MM.1S (cell line): ENCODE measurements at regions not wholly inside any gene's neighbourhood (a gene's known extent, or its start where the extent isn't known, plus 50 kb on each side); places are given as distances from the start of the nearest gene placed in this dataset.

ENCODE experiments used
- EZH2 ChIP-seq: fragments of 300-600 bp; sonication (generic); optimal IDR thresholded peaks from 2 replicates; pipeline ENCODE3; 2017; ENCODE audit warnings: low read depth, mild to moderate bottlenecking, antibody characterized with exemption, low read length, mixed read lengths
- TF ChIP-seq, protein P1 (sequence below): fragments of 300-600 bp; sonication (generic); IDR thresholded peaks from 2 replicates; pipeline ENCODE4 v1.5.1; 2016; ENCODE audit warnings: antibody characterized with exemption, low read length, mixed read lengths

DNA sequence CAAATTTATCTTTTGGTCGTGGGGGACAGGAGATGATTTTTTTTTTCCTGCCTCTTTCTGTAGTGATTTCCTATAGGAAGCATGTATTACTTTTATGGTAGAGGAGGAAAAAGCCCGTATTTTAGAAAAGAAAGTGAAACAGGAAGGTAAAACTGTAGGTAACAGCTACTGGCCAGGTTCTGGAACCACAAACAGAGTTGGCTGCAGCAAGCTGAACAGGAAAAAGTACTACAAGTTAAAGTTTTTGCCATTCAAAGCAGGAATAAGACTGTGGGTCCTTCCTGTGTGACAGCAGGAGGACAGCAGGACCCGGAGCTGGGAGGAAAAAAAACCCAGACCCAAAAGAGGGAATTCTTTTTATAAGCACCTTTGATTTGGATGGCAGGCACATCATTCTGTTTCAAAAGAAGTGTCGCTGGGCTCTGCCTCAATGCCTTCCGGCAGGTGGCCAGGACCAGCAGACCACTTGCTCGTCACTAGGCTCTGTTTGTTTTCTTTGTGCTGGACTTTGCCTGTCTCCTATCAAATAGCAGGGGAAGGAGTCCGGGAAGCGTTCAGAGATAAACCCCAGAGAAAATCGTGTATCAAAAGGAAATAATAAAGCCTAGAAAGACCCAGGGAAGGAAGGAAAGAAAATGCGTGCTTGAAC is 277.9 kb downstream of the ADGRA3 start:
- TF ChIP-seq, protein P1, sequence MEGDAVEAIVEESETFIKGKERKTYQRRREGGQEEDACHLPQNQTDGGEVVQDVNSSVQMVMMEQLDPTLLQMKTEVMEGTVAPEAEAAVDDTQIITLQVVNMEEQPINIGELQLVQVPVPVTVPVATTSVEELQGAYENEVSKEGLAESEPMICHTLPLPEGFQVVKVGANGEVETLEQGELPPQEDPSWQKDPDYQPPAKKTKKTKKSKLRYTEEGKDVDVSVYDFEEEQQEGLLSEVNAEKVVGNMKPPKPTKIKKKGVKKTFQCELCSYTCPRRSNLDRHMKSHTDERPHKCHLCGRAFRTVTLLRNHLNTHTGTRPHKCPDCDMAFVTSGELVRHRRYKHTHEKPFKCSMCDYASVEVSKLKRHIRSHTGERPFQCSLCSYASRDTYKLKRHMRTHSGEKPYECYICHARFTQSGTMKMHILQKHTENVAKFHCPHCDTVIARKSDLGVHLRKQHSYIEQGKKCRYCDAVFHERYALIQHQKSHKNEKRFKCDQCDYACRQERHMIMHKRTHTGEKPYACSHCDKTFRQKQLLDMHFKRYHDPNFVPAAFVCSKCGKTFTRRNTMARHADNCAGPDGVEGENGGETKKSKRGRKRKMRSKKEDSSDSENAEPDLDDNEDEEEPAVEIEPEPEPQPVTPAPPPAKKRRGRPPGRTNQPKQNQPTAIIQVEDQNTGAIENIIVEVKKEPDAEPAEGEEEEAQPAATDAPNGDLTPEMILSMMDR, result no peak
- TF ChIP-seq EZH2, result no peak
